ENCODE measurements at regions not wholly inside any gene's neighbourhood (a gene's known extent, or its start where the extent isn't known, plus 50 kb on each side); places are given as distances from the start of the nearest gene placed in this dataset.

DNA sequence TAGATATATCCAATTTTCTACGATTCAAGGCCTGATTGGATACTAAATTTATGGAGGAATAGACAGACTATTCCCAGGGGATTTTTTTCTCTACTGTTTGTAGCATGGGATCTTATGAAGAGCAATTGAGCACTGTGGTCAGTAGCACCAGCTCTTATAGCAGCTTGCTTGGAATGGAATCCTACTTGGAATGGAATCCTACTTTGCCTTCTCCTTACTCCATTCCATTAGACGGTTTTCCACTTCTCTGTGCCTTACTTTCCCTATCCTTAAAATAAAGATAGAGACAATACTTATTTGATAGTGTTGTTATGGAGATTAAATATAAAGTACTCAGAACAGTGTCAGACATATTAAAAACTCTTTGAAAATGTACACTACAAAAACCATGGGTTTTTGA lies 133.5 kb downstream of the BTC start:
- TF ChIP-seq, protein P1, sequence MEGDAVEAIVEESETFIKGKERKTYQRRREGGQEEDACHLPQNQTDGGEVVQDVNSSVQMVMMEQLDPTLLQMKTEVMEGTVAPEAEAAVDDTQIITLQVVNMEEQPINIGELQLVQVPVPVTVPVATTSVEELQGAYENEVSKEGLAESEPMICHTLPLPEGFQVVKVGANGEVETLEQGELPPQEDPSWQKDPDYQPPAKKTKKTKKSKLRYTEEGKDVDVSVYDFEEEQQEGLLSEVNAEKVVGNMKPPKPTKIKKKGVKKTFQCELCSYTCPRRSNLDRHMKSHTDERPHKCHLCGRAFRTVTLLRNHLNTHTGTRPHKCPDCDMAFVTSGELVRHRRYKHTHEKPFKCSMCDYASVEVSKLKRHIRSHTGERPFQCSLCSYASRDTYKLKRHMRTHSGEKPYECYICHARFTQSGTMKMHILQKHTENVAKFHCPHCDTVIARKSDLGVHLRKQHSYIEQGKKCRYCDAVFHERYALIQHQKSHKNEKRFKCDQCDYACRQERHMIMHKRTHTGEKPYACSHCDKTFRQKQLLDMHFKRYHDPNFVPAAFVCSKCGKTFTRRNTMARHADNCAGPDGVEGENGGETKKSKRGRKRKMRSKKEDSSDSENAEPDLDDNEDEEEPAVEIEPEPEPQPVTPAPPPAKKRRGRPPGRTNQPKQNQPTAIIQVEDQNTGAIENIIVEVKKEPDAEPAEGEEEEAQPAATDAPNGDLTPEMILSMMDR (IDR thresholded peaks at IDR 0.05), result no peak
- H3K4me1 ChIP-seq (ENCODE audit: control insufficient read depth in 1 of 2, low read depth in 2 of 2), result peaks cover 0 to 6% of the 10 kb centered on the region in 2 donors
- H3K27ac ChIP-seq, result no peak overlapping the region
- DNase-seq (ENCODE audit: low spot score) (no peak), ATAC-seq (ENCODE audit: insufficient number of reproducible peaks, low FRiP score, low read depth) (no peak)
- H3K4me3 ChIP-seq, result no peak overlapping the region
- H3K27me3 ChIP-seq (replicated peaks; ENCODE audit: insufficient read depth), result no peaks in the 10 kb centered on the region
- no peaks in the 10 kb centered on the region for H3K9me3 ChIP-seq
- no peaks in the 10 kb centered on the region for H3K36me3 ChIP-seq

DNA sequence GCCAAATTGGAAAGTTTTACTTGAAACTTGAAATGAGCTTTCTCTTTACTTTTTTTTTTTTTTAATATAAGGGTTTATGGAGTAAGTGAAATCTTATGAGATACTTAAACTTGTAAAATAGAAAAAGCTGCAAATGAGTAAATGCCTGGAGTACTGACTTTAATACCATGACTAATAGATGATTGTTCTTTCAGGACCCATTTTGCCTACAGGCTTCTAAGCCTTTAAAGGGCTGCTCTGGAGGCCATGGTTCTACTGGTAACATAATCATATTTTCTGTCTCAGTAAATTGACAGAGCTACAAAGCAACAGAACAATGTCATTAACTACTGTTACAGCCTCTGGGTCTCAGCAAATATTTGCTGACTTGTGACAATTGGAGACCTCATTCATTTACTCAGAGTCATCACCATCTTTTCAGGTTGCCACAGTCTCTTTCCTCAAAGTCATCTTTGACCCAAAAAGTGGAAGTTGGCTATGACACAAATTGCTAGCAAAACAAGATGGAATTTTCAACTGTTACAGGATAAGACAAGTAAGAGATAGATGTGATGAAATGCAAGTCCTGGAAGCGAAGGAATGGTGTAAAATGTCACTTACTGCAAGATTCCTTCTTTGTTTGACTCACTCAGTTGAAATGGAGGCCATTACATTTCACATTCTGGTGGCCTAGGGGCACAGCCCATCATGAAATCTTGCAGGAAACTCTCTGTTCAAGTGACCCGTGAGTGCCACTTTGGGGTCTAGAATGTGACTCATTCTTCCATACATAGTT lies 132.7 kb downstream of the BTC start:
- no peak overlapping the region for H3K27ac ChIP-seq
- ATAC-seq (ENCODE audit: insufficient number of reproducible peaks, low FRiP score, low read depth) (no peak), DNase-seq (ENCODE audit: low spot score) (no peak)
- H3K36me3 ChIP-seq, result no peaks in the 10 kb centered on the region
- no peaks in the 10 kb centered on the region for H3K27me3 ChIP-seq (replicated peaks; ENCODE audit: insufficient read depth)
- H3K4me3 ChIP-seq, result no peak overlapping the region
- no peaks in the 10 kb centered on the region for H3K9me3 ChIP-seq
- TF ChIP-seq, protein P1 (IDR thresholded peaks at IDR 0.05), result no peak
- H3K4me1 ChIP-seq (ENCODE audit: control insufficient read depth in 1 of 2, low read depth in 2 of 2), result peaks cover 0 to 6% of the 10 kb centered on the region in 2 donors

DNA sequence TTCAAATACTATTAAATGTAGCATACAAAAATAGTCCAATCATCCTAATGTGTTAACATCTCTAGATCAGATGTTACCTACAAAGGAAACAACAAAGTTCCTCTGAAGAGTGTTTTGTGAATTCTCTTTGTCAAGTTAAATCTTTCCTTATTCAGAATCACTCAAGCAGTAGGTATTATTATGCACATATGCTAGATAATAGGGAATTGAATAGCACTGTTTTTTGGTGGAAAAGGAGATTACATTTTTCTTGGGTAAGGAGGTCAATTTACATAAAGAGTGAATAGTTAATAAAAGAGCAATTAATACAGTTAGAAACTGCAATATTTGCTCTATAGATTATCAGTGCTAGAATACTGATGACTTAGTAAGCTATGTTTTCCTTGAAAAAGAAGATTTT lies 130.7 kb downstream of the BTC start:
- DNase-seq (ENCODE audit: low spot score) (no peak), ATAC-seq (ENCODE audit: insufficient number of reproducible peaks, low FRiP score, low read depth) (no peak)
- Histone ChIP-seq H3K27ac (no peak overlapping the region), H3K4me3 (no peak overlapping the region), H3K4me1 (ENCODE audit: control insufficient read depth in 1 of 2, low read depth in 2 of 2) (peaks cover 0 to 6% of the 10 kb centered on the region in 2 donors), H3K36me3 (no peaks in the 10 kb centered on the region), H3K27me3 (replicated peaks; ENCODE audit: insufficient read depth) (no peaks in the 10 kb centered on the region), H3K9me3 (no peaks in the 10 kb centered on the region)
- TF ChIP-seq, protein P1 (IDR thresholded peaks at IDR 0.05), result no peak

DNA sequence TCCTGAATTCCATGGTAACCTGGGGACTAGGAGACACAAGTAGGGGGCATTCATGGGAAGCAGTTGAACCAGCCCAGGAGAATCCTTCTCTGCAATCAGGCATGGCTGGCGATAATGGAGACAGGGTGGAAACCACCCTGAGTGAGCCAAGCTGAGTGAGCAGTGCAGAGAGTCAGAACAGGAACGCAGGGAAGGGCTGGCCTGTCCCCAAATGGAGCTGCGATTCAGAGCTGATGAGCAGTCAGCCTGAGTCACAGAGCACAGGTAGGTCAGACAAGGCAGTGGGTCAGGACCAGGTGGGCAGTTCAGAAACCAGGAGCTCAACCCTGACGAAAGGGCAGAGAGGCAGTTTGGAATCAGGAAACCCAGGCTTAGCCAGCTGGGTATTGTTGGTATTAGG lies 129.0 kb downstream of the BTC start:
- TF ChIP-seq, protein P1 (IDR thresholded peaks at IDR 0.05), result no peak
- Histone ChIP-seq H3K9me3 (no peaks in the 10 kb centered on the region), H3K27ac (no peak overlapping the region), H3K4me3 (no peak overlapping the region), H3K27me3 (replicated peaks; ENCODE audit: insufficient read depth) (no peaks in the 10 kb centered on the region), H3K36me3 (no peaks in the 10 kb centered on the region), H3K4me1 (ENCODE audit: control insufficient read depth in 1 of 2, low read depth in 2 of 2) (no peaks in the 10 kb centered on the region)
- no peak for DNase-seq (ENCODE audit: low spot score)
- ATAC-seq (ENCODE audit: insufficient number of reproducible peaks, low FRiP score, low read depth), result no peak

DNA sequence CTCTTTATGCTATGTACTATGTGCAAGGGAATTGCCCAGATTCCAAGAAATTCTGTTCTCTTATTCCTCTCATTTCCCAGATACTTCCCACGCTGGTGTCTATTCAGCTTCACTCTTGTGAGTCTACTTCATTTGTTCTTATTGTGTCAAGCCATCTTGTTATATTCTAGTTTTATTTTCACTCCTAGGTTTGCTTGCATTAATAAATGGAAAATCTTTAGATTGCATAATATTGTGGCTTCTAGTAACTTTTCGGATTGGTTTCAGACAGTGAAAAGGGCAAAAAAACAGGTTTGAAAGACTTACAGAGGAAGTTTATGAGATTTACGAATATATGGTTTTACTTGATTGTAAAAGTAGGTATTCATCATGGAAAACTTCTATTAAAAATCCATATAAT lies 128.4 kb downstream of the BTC start:
- DNase-seq (ENCODE audit: low spot score) (no peak), ATAC-seq (ENCODE audit: insufficient number of reproducible peaks, low FRiP score, low read depth) (no peak)
- Histone ChIP-seq H3K4me1 (ENCODE audit: control insufficient read depth in 1 of 2, low read depth in 2 of 2) (no peaks in the 10 kb centered on the region), H3K4me3 (no peak overlapping the region), H3K36me3 (no peaks in the 10 kb centered on the region), H3K27ac (no peak overlapping the region), H3K9me3 (no peaks in the 10 kb centered on the region), H3K27me3 (replicated peaks; ENCODE audit: insufficient read depth) (no peaks in the 10 kb centered on the region)
- TF ChIP-seq, protein P1 (IDR thresholded peaks at IDR 0.05), result no peak
